B cell (primary cell): ENCODE measurements at regions not wholly inside any gene's neighbourhood (a gene's known extent, or its start where the extent isn't known, plus 50 kb on each side); places are given as distances from the start of the nearest gene placed in this dataset.

Experiments
- EZH2 ChIP-seq: IDR thresholded peaks from 2 replicates; pipeline ENCODE4 v1.6.1; 2012; ENCODE audit warnings: borderline replicate concordance, low read depth, mild to moderate bottlenecking, moderate library complexity, low read length; ENCODE audit not compliant: insufficient read depth, poor library complexity, severe bottlenecking
- TF ChIP-seq, protein P1 (sequence below): fragments of 200-600 bp; IDR thresholded peaks from one replicate; pipeline ENCODE4 v1.8.0; 2022; ENCODE audit warnings: antibody characterized with exemption, mild to moderate bottlenecking

DNA sequence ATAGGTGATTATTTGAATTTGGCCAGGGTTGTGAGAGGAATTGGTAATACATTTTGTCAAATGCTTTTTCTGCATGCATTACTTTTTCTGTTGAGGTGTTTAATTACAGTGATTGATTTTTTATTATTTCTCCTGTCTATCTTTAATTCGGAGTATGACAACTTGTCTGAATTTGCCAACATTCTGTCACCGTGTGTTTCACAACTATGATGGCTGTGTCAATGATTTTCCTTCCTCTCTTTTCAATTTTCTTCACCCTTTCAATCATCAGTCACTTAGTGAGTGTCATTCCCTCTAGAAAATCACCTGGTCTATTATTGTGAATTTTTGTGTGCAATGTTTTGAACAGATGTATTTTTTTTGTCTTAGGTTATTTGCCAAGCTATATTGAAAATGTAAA lies 1221.4 kb upstream of the CDH18 start:
- TF ChIP-seq, protein P1, sequence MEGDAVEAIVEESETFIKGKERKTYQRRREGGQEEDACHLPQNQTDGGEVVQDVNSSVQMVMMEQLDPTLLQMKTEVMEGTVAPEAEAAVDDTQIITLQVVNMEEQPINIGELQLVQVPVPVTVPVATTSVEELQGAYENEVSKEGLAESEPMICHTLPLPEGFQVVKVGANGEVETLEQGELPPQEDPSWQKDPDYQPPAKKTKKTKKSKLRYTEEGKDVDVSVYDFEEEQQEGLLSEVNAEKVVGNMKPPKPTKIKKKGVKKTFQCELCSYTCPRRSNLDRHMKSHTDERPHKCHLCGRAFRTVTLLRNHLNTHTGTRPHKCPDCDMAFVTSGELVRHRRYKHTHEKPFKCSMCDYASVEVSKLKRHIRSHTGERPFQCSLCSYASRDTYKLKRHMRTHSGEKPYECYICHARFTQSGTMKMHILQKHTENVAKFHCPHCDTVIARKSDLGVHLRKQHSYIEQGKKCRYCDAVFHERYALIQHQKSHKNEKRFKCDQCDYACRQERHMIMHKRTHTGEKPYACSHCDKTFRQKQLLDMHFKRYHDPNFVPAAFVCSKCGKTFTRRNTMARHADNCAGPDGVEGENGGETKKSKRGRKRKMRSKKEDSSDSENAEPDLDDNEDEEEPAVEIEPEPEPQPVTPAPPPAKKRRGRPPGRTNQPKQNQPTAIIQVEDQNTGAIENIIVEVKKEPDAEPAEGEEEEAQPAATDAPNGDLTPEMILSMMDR = no peak
- TF ChIP-seq EZH2 = no peak
